ENCODE measurements at regions not wholly inside any gene's neighbourhood (a gene's known extent, or its start where the extent isn't known, plus 50 kb on each side); places are given as distances from the start of the nearest gene placed in this dataset.

DNA sequence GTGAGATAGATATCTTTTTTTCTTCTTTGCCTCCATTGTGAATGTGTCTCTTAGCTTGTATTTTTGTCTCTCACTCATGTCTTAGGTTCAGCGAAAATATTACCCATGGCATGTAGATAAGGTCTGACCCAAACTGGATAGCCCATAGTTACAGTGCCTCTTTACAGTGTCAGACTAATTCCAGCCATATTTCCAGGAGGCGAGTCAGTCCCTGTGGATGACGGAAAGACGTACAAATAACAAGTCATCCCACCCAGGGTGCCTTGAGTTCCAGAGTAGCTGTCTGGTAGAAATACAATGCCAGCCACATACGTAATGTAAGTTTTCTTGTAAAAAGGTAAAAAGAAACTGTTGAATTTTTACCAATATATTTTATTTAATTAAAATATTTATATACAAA, 157.3 kb downstream of the ZNF281 start:
- Histone ChIP-seq H3K4me1 (ENCODE audit: insufficient read depth, low read length, poor library complexity, severe bottlenecking) (no peaks in the 10 kb centered on the region), H3K4me3 (ENCODE audit: low read depth, low read length, poor library complexity, severe bottlenecking) (no peak overlapping the region), H3K9me3 (ENCODE audit: low read length) (no peaks in the 10 kb centered on the region), H4K20me1 (ENCODE audit: insufficient read depth, low read length) (no peaks in the 10 kb centered on the region), H2AFZ (ENCODE audit: low read length) (no peak overlapping the region), H3K4me2 (ENCODE audit: low read length) (no peak overlapping the region), H3K9me2 (ENCODE audit: insufficient read depth, low read length) (no peaks in the 10 kb centered on the region), H3K36me3 (ENCODE audit: insufficient read depth, low read length) (no peaks in the 10 kb centered on the region), H3K79me2 (ENCODE audit: insufficient read depth, low read depth, low read length) (no peaks in the 10 kb centered on the region), H3K27ac (ENCODE audit: low read depth, low read length, poor library complexity, severe bottlenecking) (no peak overlapping the region)
- POLR2A ChIA-PET, result interaction anchor here (0.7 to 1.6 kb wide), 2 partner anchors 12 to 397 kb away, joined by 3 to 5 read pairs; no protein-coding TSS in a partner anchor
- no TSS peak for BruUV-seq (replicated peaks)
- no peak for DNase-seq (ENCODE audit: low spot score)
- intact Hi-C loops (cut with micrococcal nuclease; ENCODE audit: unreplicated experiment), result no loop called here
- CTCF ChIA-PET (ENCODE audit: unreplicated experiment), result no interaction called here
- no peak for TF ChIP-seq EZH2phosphoT487 (IDR thresholded peaks at IDR 0.05; ENCODE audit: borderline replicate concordance, low read depth, low read length)
- TF ChIP-seq, protein P1, sequence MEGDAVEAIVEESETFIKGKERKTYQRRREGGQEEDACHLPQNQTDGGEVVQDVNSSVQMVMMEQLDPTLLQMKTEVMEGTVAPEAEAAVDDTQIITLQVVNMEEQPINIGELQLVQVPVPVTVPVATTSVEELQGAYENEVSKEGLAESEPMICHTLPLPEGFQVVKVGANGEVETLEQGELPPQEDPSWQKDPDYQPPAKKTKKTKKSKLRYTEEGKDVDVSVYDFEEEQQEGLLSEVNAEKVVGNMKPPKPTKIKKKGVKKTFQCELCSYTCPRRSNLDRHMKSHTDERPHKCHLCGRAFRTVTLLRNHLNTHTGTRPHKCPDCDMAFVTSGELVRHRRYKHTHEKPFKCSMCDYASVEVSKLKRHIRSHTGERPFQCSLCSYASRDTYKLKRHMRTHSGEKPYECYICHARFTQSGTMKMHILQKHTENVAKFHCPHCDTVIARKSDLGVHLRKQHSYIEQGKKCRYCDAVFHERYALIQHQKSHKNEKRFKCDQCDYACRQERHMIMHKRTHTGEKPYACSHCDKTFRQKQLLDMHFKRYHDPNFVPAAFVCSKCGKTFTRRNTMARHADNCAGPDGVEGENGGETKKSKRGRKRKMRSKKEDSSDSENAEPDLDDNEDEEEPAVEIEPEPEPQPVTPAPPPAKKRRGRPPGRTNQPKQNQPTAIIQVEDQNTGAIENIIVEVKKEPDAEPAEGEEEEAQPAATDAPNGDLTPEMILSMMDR (conservative IDR thresholded peaks at IDR 0.05; ENCODE audit: low read length), result no peak

DNA sequence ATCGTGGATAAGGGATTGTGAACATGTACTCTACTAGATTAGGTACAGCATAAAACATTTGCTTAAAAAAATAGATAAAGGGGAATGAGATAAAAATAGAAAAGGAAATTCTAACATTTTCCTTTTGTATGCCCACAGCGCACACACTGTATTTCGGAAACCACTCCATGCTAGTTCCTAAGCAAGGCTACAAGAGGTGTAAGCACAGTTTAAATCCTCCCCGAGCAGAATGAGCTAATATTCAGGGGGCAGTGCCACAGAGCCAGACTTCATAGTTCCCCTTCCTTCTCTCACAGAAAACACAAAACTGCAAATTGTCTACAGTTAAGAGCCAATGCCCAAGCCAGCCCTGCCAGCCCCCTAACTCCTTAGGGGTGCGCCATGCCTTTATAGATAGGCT, 159.4 kb downstream of the ZNF281 start:
- no peak overlapping the region for H3K27ac ChIP-seq (ENCODE audit: low read depth, low read length, poor library complexity, severe bottlenecking)
- H3K36me3 ChIP-seq (ENCODE audit: insufficient read depth, low read length), result no peaks in the 10 kb centered on the region
- no peak for DNase-seq (ENCODE audit: low spot score)
- POLR2A ChIA-PET, result interaction anchor here (0.6 kb wide), 1 partner anchor 261 kb away, joined by 3 read pairs; no protein-coding TSS in a partner anchor
- TF ChIP-seq, protein P1 (conservative IDR thresholded peaks at IDR 0.05; ENCODE audit: low read length), result no peak
- no peak for TF ChIP-seq EZH2phosphoT487 (IDR thresholded peaks at IDR 0.05; ENCODE audit: borderline replicate concordance, low read depth, low read length)
- CTCF ChIA-PET (ENCODE audit: unreplicated experiment), result no interaction called here
- no peak overlapping the region for H3K4me2 ChIP-seq (ENCODE audit: low read length)
- no peaks in the 10 kb centered on the region for H3K79me2 ChIP-seq (ENCODE audit: insufficient read depth, low read depth, low read length)
- H4K20me1 ChIP-seq (ENCODE audit: insufficient read depth, low read length), result no peaks in the 10 kb centered on the region
- H3K4me3 ChIP-seq (ENCODE audit: low read depth, low read length, poor library complexity, severe bottlenecking), result no peak overlapping the region
- no peaks in the 10 kb centered on the region for H3K9me2 ChIP-seq (ENCODE audit: insufficient read depth, low read length)
- intact Hi-C loops (cut with micrococcal nuclease; ENCODE audit: unreplicated experiment), result no loop called here
- no peak overlapping the region for H2AFZ ChIP-seq (ENCODE audit: low read length)
- no TSS peak for BruUV-seq (replicated peaks)
- no peaks in the 10 kb centered on the region for H3K4me1 ChIP-seq (ENCODE audit: insufficient read depth, low read length, poor library complexity, severe bottlenecking)
- H3K9me3 ChIP-seq (ENCODE audit: low read length), result no peaks in the 10 kb centered on the region

DNA sequence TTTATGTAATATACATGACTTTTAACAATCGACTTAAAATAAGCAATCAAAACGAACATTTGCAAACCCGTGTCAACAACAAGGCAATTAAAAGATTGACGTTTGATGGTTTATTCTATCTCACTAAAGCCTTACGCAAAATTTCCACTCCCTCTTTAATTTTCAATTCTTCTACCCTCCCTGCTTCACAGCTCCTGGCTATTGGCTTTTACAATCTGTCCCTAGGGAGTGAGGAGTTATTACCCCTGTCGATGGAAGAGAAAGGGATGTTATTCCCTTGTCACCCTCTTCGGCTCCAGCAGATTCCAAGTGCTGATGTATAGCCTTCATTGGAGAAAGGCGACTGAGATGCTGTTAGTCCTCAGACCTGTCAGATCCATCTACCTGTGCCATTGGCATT, 161.3 kb downstream of the ZNF281 start:
- POLR2A ChIA-PET, result no interaction called here
- Histone ChIP-seq H3K4me2 (ENCODE audit: low read length) (no peak overlapping the region), H2AFZ (ENCODE audit: low read length) (no peak overlapping the region), H3K4me1 (ENCODE audit: insufficient read depth, low read length, poor library complexity, severe bottlenecking) (no peaks in the 10 kb centered on the region), H3K79me2 (ENCODE audit: insufficient read depth, low read depth, low read length) (no peaks in the 10 kb centered on the region), H3K4me3 (ENCODE audit: low read depth, low read length, poor library complexity, severe bottlenecking) (no peak overlapping the region), H3K27ac (ENCODE audit: low read depth, low read length, poor library complexity, severe bottlenecking) (no peak overlapping the region), H4K20me1 (ENCODE audit: insufficient read depth, low read length) (no peaks in the 10 kb centered on the region), H3K36me3 (ENCODE audit: insufficient read depth, low read length) (no peaks in the 10 kb centered on the region), H3K9me3 (ENCODE audit: low read length) (no peaks in the 10 kb centered on the region), H3K9me2 (ENCODE audit: insufficient read depth, low read length) (no peaks in the 10 kb centered on the region)
- intact Hi-C loops (cut with micrococcal nuclease; ENCODE audit: unreplicated experiment), result no loop called here
- DNase-seq (ENCODE audit: low spot score), result no peak
- TF ChIP-seq, protein P1 (conservative IDR thresholded peaks at IDR 0.05; ENCODE audit: low read length), result no peak
- no peak for TF ChIP-seq EZH2phosphoT487 (IDR thresholded peaks at IDR 0.05; ENCODE audit: borderline replicate concordance, low read depth, low read length)
- CTCF ChIA-PET (ENCODE audit: unreplicated experiment), result no interaction called here
- no TSS peak for BruUV-seq (replicated peaks)
